IMR-90 (cell line): ENCODE measurements at regions not wholly inside any gene's neighbourhood (a gene's known extent, or its start where the extent isn't known, plus 50 kb on each side); places are given as distances from the start of the nearest gene placed in this dataset.

Source experiments
- ATAC-seq: fragments of 200-7000 bp; cut with Tn5 transposase; 2 replicates; pipeline ENCODE4 v1.9.1; 2020; ENCODE audit warnings: low read depth, mild to moderate bottlenecking, moderate library complexity
- BruUV-seq: library from RNA; stranded (reverse); fragments of 400-500 nt; replicated peaks from 2 replicates; lab custom pipeline; 2021; lab: Mats Ljungman, UMichigan
- CTCF ChIA-PET: fragments of 300-600 bp; formaldehyde crosslinking; extraction: SDS; loops from one replicate; lab custom pipeline; 2021; ENCODE audit warnings: antibody characterized with exemption; lab: Yijun Ruan, JAX
- POLR2A ChIA-PET: fragments of 300-600 bp; sonication (Branson Sonifier 250); formaldehyde crosslinking; loops from one replicate; lab custom pipeline; 2022; ENCODE audit warnings: antibody characterized with exemption; ENCODE audit not compliant: unreplicated experiment; lab: Charles Lee
- DNase-seq: peaks from one replicate; pipeline ENCODE4 v3.0.0; 2013
- H2AFZ ChIP-seq: replicated peaks from 2 replicates; pipeline ENCODE3; 2013; ENCODE audit warnings: low read length, mild to moderate bottlenecking; ENCODE audit not compliant: poor library complexity
- H2AK5ac ChIP-seq: 2 replicates; pipeline ENCODE4 v1.6.1; 2013; ENCODE audit warnings: low read depth, low read length, inconsistent platforms
- H2AK9ac ChIP-seq: replicated peaks from 2 replicates; pipeline ENCODE3; 2013; ENCODE audit warnings: mild to moderate bottlenecking, low read depth, low read length, moderate library complexity; ENCODE audit not compliant: poor library complexity
- H2BK120ac ChIP-seq: 2 replicates; pipeline ENCODE4 v1.6.1; 2013; ENCODE audit warnings: low read depth, low read length, inconsistent platforms
- H2BK15ac ChIP-seq: 3 replicates; pipeline ENCODE4 v1.6.1; 2013; ENCODE audit warnings: low read depth, low read length, inconsistent platforms
- H2BK20ac ChIP-seq: 2 replicates; pipeline ENCODE4 v1.6.1; 2013; ENCODE audit warnings: low read depth, mild to moderate bottlenecking, inconsistent platforms, low read length, moderate library complexity
- H2BK5ac ChIP-seq: 2 replicates; pipeline ENCODE4 v1.6.1; 2013; ENCODE audit warnings: mild to moderate bottlenecking, low read depth, low read length, inconsistent platforms; ENCODE audit not compliant: poor library complexity, severe bottlenecking
- H3K14ac ChIP-seq: replicated peaks from 2 replicates; pipeline ENCODE4 v1.6.1; 2013; ENCODE audit warnings: low read depth, low read length, inconsistent platforms
- H3K18ac ChIP-seq: 2 replicates; pipeline ENCODE4 v1.6.1; 2013; ENCODE audit warnings: low read depth, low read length, control low read depth
- H3K23ac ChIP-seq: 2 replicates; pipeline ENCODE4 v1.6.1; 2013; ENCODE audit warnings: low read depth, low read length, inconsistent platforms
- H3K27ac ChIP-seq: 2 replicates; pipeline ENCODE4 v1.5.1; 2013; ENCODE audit warnings: mild to moderate bottlenecking, control low read depth, low read length; ENCODE audit not compliant: insufficient read depth
- H3K27me3 ChIP-seq: 2 replicates; pipeline ENCODE4 v1.6.1; 2013; ENCODE audit warnings: low read length; ENCODE audit not compliant: control insufficient read depth, insufficient read depth
- H3K36me3 ChIP-seq: 2 replicates; pipeline ENCODE4 v1.6.1; 2013; ENCODE audit warnings: low read length, mixed read lengths; ENCODE audit not compliant: control insufficient read depth, insufficient read depth
- H3K4ac ChIP-seq: 2 replicates; pipeline ENCODE4 v1.6.1; 2013; ENCODE audit warnings: low read depth, low read length, inconsistent platforms
- H3K4me1 ChIP-seq: 2 replicates; pipeline ENCODE4 v1.6.1; 2013; ENCODE audit warnings: low read length, mixed read lengths; ENCODE audit not compliant: control insufficient read depth, insufficient read depth
- H3K4me2 ChIP-seq: 2 replicates; pipeline ENCODE4 v1.6.1; 2013; ENCODE audit warnings: low read depth, mild to moderate bottlenecking, control low read depth, low read length, moderate library complexity
- H3K4me3 ChIP-seq: 2 replicates; pipeline ENCODE4 v1.5.1; 2013; ENCODE audit warnings: low read depth, mild to moderate bottlenecking, control low read depth, low read length, moderate library complexity; ENCODE audit not compliant: insufficient read depth
- H3K56ac ChIP-seq: 2 replicates; pipeline ENCODE4 v1.6.1; 2013; ENCODE audit warnings: low read length, inconsistent platforms; ENCODE audit not compliant: insufficient read depth; ENCODE audit errors: extremely low read depth
- H3K79me1 ChIP-seq, 2 experiments: 2 replicates each; pipeline ENCODE4 v1.6.1; 2013; ENCODE audit warnings: low read length in 2 of 2, inconsistent platforms in 1 of 2, low read depth in 1 of 2
- H3K9ac ChIP-seq: 2 replicates; pipeline ENCODE4 v1.6.1; 2013; ENCODE audit warnings: low read depth, low read length, control low read depth
- H3K9me1 ChIP-seq: 2 replicates; pipeline ENCODE4 v1.6.1; 2013; ENCODE audit warnings: low read length, inconsistent platforms; ENCODE audit not compliant: insufficient read depth
- H3K9me3 ChIP-seq: 2 replicates; pipeline ENCODE4 v1.6.1; 2013; ENCODE audit warnings: low read length; ENCODE audit not compliant: control insufficient read depth, insufficient read depth
- H4K20me1 ChIP-seq: 2 replicates; pipeline ENCODE4 v1.6.1; 2013; ENCODE audit warnings: low read length, inconsistent platforms; ENCODE audit not compliant: insufficient read depth
- H4K5ac ChIP-seq: 2 replicates; pipeline ENCODE4 v1.6.1; 2013; ENCODE audit warnings: mild to moderate bottlenecking, low read depth, low read length, control low read depth
- H4K8ac ChIP-seq, 2 experiments: 2 replicates each; pipeline ENCODE4 v1.6.1; 2013; ENCODE audit warnings: low read depth in 2 of 2, low read length in 2 of 2, control low read depth in 1 of 2, inconsistent platforms in 1 of 2
- H4K91ac ChIP-seq: 2 replicates; pipeline ENCODE4 v1.6.1; 2013; ENCODE audit warnings: low read depth, low read length, inconsistent platforms; ENCODE audit not compliant: insufficient read depth
- CEBPB ChIP-seq: IDR thresholded peaks from 2 replicates; pipeline ENCODE4 v1.6.1; 2012; ENCODE audit warnings: low read depth, low read length, improper control_type of control experiment
- SMC3 ChIP-seq: fragments of 150-350 bp; IDR thresholded peaks from 2 replicates; pipeline ENCODE4 v1.6.1; 2016; ENCODE audit warnings: low read depth, mild to moderate bottlenecking, antibody characterized with exemption, low read length, moderate library complexity
- WGBS, 2 experiments: methylation state at CpG; one replicate each; pipeline versions ENCODE4 v1.1.5 to v1.1.7; 2013; ENCODE audit warnings: missing lambda C conversion rate in 2 of 2; ENCODE audit not compliant: insufficient read length in 1 of 2; ENCODE audit errors: extremely low coverage in 2 of 2; 5-methylcytosine and 5-hydroxymethylcytosine counted together
- dilution Hi-C: fragments of 300-500 bp; cut with HindIII; formaldehyde crosslinking; loops from one replicate; pipeline ENCODE4 v1.14.3; 2018; ENCODE audit warnings: low sequenced_read_pairs; ENCODE audit not compliant: unreplicated experiment
- in situ Hi-C: fragments of 300-500 bp; cut with MboI; formaldehyde crosslinking; loops from 3 replicates; pipeline ENCODE4 v1.14.3; 2019; ENCODE audit warnings: low sequenced_read_pairs, inconsistent platforms, mixed read lengths
- intact Hi-C: fragments of 100-400 bp; cut with micrococcal nuclease; formaldehyde crosslinking; loops from 2 replicates; pipeline ENCODE4 v1.10.0; 2022

- DNase-seq (peak; percentile 79), ATAC-seq (peak; percentile 73)
- H4K91ac ChIP-seq, result no peak overlapping the region
- no peak overlapping the region for H3K18ac ChIP-seq
- H2BK5ac ChIP-seq, result peak overlapping the region; percentile 18
- H4K5ac ChIP-seq, result no peak overlapping the region
- H3K4ac ChIP-seq, result no peak overlapping the region
- TF ChIP-seq CEBPB (0 out of 2 replicates have a peak, but pooled peaks have one; percentile 14), SMC3 (no peak)
- H3K14ac ChIP-seq, result no peak overlapping the region
- no peaks in the 10 kb centered on the region for H4K20me1 ChIP-seq
- H3K4me2 ChIP-seq, result peak overlapping the region; percentile 7; the same call in 1 of the 2 replicates
- H3K56ac ChIP-seq, result no peak overlapping the region
- peaks cover 6% of the 10 kb centered on the region for H3K9me3 ChIP-seq
- no peak overlapping the region for H3K4me3 ChIP-seq
- H3K23ac ChIP-seq, result no peak overlapping the region
- H3K9ac ChIP-seq, result no peak overlapping the region
- no peak overlapping the region for H2AK9ac ChIP-seq
- in situ Hi-C loops (no loop called here), intact Hi-C loops (loop anchor here (5.0 kb wide), 1 partner anchor 301 kb away; no protein-coding TSS in a partner anchor), dilution Hi-C loops (no loop called here)
- H2BK120ac ChIP-seq, result 0 out of 2 replicates have a peak overlapping the region, but pooled peaks have one; percentile 15
- no peak overlapping the region for H3K27ac ChIP-seq
- H3K36me3 ChIP-seq, result no peaks in the 10 kb centered on the region
- no peaks in the 10 kb centered on the region for H3K79me1 ChIP-seq
- POLR2A ChIA-PET, result interaction anchor here (0.6 kb wide), 1 partner anchor 383 kb away, joined by 5 read pairs; no protein-coding TSS in a partner anchor
- BruUV-seq, result no TSS peak
- peaks cover 11% of the 10 kb centered on the region for H3K4me1 ChIP-seq
- peaks cover 7% of the 10 kb centered on the region for H3K9me1 ChIP-seq
- no CpG with 5 or more reads among the region's 1 CpG for WGBS, 2 experiments
- no peak overlapping the region for H4K8ac ChIP-seq
- no peak overlapping the region for H2AFZ ChIP-seq
- CTCF ChIA-PET, result interaction anchor here (1.4 kb wide), 1 partner anchor 26 kb away, joined by 4 read pairs; no protein-coding TSS in a partner anchor
- no peak overlapping the region; the same call in 2 of the 3 replicates for H2BK15ac ChIP-seq
- H2AK5ac ChIP-seq, result no peak overlapping the region
- no peak overlapping the region for H2BK20ac ChIP-seq
- no peaks in the 10 kb centered on the region for H3K27me3 ChIP-seq
Measured at GRCh38 chr6:121823437-121823851, 388.0 kb downstream of the GJA1 start.
